ENCODE measurements at regions not wholly inside any gene's neighbourhood (a gene's known extent, or its start where the extent isn't known, plus 50 kb on each side); places are given as distances from the start of the nearest gene placed in this dataset.

- TF ChIP-seq TBP (IDR thresholded peaks at IDR 0.05; ENCODE audit: low read depth, low read length) (no peak), CHD2 (IDR thresholded peaks at IDR 0.05; ENCODE audit: low read length) (no peak), RNF2 (IDR thresholded peaks at IDR 0.05; ENCODE audit: borderline replicate concordance, low read depth, low read length, missing control alignments, poor library complexity, severe bottlenecking) (no peak), E2F6 (IDR thresholded peaks at IDR 0.05) (no peak), SIN3A (conservative IDR thresholded peaks at IDR 0.05 in 1 of 2, IDR thresholded peaks at IDR 0.05 in 1 of 2; ENCODE audit: low read depth in 1 of 2, low read length in 2 of 2) (no peak), YY1 (IDR thresholded peaks at IDR 0.05; ENCODE audit: low read depth, low read length) (no peak)
These were observed 92.3 kb downstream of the HS3ST1 start (continued) for GRCh38 chr4:11336435-11336834.

Data from H1 (cell line).